ENCODE measurements at regions not wholly inside any gene's neighbourhood (a gene's known extent, or its start where the extent isn't known, plus 50 kb on each side); places are given as distances from the start of the nearest gene placed in this dataset.

DNA sequence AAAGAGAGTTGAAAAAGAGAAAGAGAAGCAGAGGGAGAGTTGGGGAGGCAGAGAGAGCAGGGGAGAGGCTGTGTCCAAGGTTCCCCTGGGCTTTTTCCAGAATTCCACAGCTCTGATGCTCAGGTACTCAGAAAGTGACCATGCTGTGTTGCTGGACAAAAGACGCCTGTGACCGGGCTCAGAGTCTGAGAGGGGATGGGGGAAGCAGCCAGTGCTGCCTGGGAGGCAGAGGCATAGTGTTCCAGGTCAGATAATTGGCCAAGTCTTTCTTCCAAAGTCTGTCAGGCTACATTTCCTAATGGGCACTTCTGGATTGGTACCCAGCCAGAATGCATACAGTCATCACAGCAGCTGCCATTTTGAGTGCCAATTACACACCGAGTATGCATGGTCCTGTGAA, 86.1 kb downstream of the PTPRS start:
- ChIA-PET POLR2A (no interaction called here), CTCF (no interaction called here)
- no peak for DNase-seq (ENCODE audit: extremely low spot score)
- TF ChIP-seq, protein P1, sequence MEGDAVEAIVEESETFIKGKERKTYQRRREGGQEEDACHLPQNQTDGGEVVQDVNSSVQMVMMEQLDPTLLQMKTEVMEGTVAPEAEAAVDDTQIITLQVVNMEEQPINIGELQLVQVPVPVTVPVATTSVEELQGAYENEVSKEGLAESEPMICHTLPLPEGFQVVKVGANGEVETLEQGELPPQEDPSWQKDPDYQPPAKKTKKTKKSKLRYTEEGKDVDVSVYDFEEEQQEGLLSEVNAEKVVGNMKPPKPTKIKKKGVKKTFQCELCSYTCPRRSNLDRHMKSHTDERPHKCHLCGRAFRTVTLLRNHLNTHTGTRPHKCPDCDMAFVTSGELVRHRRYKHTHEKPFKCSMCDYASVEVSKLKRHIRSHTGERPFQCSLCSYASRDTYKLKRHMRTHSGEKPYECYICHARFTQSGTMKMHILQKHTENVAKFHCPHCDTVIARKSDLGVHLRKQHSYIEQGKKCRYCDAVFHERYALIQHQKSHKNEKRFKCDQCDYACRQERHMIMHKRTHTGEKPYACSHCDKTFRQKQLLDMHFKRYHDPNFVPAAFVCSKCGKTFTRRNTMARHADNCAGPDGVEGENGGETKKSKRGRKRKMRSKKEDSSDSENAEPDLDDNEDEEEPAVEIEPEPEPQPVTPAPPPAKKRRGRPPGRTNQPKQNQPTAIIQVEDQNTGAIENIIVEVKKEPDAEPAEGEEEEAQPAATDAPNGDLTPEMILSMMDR (IDR thresholded peaks at IDR 0.05; ENCODE audit: control extremely low read depth, extremely low read depth, low read depth, missing control alignments): no peak

DNA sequence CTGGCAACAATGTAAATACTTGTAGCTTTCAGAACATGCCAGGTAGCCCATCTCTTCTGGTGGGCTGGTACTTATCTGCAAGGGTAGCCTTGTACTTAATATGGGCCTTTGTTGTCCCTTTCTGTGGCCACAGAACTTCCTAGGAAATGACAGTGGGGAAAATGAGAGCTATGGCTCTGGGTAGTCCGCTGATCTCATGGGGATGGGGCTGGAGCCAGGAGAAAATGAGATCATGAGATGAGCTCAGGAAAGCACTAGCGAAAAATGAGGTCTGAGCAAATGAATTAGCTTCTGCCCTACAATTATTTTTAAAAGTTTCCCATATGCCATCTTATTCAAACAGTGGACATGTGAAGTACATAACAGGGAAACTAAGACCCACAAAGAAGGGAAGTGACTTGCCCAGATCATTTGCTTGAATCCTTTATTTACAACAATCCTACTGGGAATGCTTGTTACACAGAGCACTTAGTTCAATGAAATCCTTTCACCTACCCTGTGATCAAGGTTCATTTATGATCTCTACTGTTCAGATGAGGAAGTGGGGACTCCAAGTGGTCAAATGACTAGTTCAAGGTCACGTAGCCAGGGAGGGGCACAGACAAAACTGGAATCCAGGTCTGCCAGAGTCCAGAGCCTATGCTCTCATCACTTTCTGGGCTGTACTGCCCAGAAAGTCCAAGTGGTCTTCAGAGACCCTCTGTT, 87.1 kb downstream of the PTPRS start:
- no peak for DNase-seq (ENCODE audit: extremely low spot score)
- ChIA-PET POLR2A (no interaction called here), CTCF (interaction anchor here (1.3 kb wide), 1 partner anchor 13 kb away, joined by 3 read pairs; no protein-coding TSS in a partner anchor)
- TF ChIP-seq, protein P1 (IDR thresholded peaks at IDR 0.05; ENCODE audit: control extremely low read depth, extremely low read depth, low read depth, missing control alignments): no peak

DNA sequence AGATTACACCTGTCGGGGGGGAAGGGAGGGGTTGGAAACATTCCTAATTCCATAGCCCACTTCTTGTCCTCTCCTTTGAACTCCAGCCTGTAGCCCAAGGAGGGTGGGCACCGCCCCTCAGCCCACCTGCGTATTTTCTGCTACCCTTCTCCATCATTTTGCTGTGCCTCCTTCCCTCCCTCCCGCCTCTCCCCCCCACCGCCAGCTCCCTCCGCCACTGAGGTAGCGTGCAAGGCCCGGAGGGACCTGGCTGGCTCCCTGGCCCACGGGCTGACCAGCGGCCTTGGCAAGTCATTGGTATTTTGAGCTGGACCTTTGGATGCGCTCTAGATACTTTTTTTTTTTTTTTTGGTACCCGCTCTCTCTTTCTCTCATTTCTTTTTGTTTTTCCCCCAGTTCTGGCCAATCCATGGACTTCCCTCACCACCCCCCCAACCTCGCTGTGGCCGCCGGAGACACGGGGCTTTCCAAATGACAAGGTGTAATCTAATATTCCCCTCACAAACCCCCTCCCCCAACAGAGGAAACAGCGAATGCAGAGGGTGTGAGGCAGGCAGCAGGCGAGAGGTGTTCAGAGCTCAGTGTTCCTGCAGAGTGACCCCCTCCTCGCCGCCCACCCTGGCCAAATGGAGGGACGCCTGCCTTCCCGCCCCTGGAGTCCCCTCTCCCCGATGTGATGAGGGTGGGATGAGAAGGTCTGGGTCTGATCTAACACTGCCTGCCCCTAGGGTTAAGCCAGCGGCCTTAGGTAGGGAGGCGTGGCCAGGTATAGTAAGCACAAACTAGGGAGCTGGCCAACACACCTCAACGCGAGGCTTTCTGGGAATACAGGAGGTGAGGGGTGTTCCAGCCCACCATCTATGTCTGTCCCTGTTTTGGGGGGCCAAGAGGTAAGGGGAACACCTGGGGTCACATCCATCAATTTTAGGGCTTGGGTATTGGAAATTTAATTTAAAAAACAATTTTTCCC, 89.2 kb downstream of the PTPRS start:
- ChIA-PET POLR2A (interaction anchor here (0.6 kb wide), 1 partner anchor 219 kb away, joined by 5 read pairs; no protein-coding TSS in a partner anchor), CTCF (interaction anchor here (1.2 kb wide), 1 partner anchor 10 kb away, joined by 3 read pairs; no protein-coding TSS in a partner anchor)
- no peak for DNase-seq (ENCODE audit: extremely low spot score)
- TF ChIP-seq, protein P1 (IDR thresholded peaks at IDR 0.05; ENCODE audit: control extremely low read depth, extremely low read depth, low read depth, missing control alignments): no peak

DNA sequence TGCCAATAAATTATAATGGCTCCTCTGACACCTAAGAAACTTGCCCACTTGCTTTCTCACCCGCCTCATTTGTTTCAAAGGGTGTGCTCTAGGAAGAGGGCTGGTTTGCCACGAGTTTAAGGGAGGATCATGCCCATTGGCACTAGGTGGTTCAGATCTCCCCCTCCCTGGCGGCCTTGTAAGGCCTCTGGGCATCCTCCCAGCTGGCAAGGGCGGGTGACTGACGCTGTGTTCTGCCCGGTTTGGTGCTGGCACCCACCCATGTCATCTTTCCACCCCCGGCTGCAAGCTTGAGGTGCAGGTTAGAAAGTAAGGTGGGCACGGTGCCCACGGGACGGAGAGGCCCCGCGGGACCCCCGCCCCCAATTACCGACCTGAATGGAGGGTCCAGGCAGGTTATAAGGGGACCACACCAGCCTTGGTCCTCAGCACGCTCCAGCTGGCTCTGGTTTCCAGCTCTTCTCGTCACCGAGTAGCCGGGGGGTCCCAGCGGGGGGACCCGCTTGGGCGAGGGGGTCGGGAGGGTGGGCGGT, 90.4 kb downstream of the PTPRS start:
- TF ChIP-seq, protein P1 (IDR thresholded peaks at IDR 0.05; ENCODE audit: control extremely low read depth, extremely low read depth, low read depth, missing control alignments): no peak
- no peak for DNase-seq (ENCODE audit: extremely low spot score)
- POLR2A ChIA-PET: no interaction called here
- CTCF ChIA-PET: no interaction called here

DNA sequence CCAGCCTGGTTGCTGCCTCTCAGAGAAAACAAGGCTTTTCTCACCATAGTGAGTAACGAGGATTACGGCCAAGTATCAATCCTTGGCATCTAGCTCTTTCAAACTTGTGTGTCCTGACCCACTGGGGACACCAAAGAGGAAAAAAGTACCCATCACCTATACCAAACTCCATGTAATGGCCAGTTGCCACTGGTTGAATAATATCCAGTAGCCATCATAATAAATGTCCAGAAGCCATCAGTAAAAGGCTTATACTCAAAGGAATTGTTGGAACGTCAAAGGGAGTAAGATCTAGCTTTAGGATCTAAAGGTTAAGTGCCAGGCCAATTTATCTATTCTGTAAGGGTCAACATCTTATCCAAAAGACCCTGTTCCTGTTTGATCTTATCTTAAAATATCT, 91.1 kb downstream of the PTPRS start:
- TF ChIP-seq, protein P1 (IDR thresholded peaks at IDR 0.05; ENCODE audit: control extremely low read depth, extremely low read depth, low read depth, missing control alignments): no peak
- ChIA-PET CTCF (no interaction called here), POLR2A (no interaction called here)
- DNase-seq (ENCODE audit: extremely low spot score): no peak

DNA sequence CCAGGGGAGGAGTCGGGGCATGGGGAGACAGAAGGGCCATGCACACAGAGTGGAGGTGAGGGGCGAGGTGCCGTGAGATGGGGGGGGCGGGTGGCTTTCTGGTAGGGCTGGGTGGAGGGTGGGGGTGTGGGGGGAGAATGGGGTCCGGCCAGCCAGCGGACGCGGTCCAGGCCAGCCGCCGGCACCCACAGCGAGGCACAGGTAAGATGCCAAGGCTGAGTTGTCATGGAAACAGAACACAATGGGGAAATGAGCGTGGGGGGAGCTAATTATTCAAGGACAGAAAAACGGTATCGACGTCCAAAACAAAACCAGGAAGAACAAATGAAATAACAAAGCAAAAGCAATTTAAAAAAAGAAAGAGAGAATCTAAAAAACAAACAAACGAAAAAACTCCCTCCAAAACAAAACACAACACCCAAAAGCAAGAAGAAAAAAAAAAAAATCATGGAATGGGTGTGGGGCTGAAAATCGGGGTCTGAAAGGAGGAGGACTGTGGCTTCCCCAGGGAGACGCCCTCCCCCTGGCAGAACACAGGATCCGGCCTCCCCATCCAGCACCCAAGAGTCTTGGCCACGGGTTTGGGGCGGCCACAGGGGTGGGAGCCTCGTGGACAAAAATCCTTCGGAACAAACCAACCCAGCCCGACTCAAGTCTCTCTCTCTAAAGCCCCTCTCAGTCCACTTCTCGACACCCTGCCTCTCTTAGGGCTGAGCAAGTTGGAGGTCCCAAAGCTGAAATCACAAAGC, 92.5 kb downstream of the PTPRS start:
- ChIA-PET CTCF (interaction anchor here (1.2 kb wide), 1 partner anchor 614 kb away, joined by 3 read pairs; no protein-coding TSS in a partner anchor), POLR2A (no interaction called here)
- no peak for DNase-seq (ENCODE audit: extremely low spot score)
- TF ChIP-seq, protein P1 (IDR thresholded peaks at IDR 0.05; ENCODE audit: control extremely low read depth, extremely low read depth, low read depth, missing control alignments): no peak

Measured in GM10248 (cell line).